ENCODE measurements at regions not wholly inside any gene's neighbourhood (a gene's known extent, or its start where the extent isn't known, plus 50 kb on each side); places are given as distances from the start of the nearest gene placed in this dataset.

DNA sequence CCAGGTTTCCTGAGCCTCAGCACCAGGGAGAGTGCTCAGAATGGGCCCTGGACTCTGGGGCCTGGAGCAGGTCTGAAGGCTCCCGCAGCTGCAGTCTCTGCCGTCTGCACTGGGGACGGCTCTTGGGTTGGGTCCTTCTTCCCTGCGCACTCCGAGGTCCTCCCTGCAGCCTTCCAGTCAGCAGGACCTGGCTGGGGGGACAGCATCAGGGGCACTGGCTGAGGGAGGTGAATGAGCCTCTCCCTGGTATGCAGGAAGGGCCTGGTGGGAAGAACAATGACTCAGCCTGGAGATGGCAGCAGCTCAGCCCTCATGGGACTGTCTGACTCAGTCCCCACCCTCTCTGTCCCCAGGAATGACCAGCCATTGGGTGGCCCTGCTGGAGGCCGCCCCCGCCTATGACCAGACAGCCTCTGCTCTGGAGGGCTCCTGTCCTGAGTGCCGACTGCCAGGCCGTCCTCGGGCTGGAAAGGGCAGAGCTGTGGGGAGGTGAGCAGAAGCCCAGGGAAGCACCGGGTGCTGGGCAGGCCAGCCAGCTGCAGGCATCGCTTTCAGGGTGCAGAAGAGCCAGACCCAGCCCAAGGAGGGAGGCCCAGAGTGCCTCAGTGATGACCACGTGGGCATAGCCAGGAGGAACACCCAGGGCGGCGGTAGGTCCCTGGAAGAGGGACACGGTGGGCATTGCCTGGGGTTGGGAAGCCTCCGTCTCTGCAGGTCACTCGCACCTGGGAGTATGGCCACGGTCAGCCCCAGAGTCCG, 455.0 kb downstream of the BRD1 start:
- TF ChIP-seq POLR2AphosphoS5 (IDR thresholded peaks at IDR 0.05): no peak
- TF ChIP-seq POLR2A (IDR thresholded peaks at IDR 0.05): no peak
